ENCODE measurements at regions not wholly inside any gene's neighbourhood (a gene's known extent, or its start where the extent isn't known, plus 50 kb on each side); places are given as distances from the start of the nearest gene placed in this dataset.
"Not testable (repeated sequence)": the region's sequence is repeated elsewhere in the genome, so short reads cannot be mapped to it uniquely, and the experiment has no call there.

DNA sequence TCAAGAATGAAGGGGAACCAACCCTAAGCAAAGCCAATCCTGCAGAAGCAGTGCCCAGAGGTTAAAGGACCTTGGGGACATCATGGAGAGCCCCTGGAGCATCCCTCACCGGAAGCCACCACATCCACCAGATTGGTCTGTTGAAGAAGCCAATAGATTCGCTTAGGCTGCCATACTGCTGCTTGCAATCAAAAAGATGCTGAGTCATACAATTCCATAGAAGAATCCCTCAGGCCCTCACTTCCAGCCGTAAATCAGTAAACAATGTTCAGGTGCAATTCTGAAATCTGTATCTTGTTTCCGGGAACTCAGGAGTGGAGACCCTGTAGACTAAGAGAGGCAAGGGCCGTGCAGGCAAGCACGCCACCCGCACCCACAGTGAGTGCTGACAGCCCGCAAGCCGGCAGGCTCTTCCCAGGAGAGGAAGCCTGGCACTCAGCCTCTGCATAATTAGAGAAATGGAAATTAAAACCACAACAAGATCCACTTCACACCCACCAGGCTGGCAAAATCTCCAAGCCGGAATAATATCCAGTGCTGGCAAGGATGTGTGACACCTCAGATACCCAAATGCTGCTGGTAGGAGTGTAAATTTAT lies 156.4 kb upstream of the FOXD4L5 start:
- not testable (repeated sequence) for DNase-seq (ENCODE audit: low spot score); H3K27ac Mint-ChIP-seq; ATAC-seq; H3K4me3 Mint-ChIP-seq; H3K27me3 Mint-ChIP-seq; H3K4me1 Mint-ChIP-seq (ENCODE audit: low read depth in 2 of 2)
- peaks cover 20% of the 10 kb centered on the region for H3K36me3 Mint-ChIP-seq
- peaks cover 24% of the 10 kb centered on the region for H3K9me3 Mint-ChIP-seq

DNA sequence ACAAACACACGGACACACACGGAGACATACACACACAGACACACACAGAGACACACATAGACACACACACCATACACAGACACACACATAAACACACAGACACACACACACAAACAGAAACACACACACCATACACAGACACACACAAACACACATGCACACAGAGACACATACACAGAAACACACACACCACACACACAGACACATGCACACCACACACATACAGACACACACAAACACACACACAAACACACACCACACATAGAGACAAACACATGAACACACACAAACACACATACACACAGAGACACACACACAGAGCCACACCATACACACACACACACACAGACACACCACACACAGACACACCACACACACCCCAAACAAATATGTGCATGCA lies 152.7 kb upstream of the FOXD4L5 start:
- Mint-ChIP-seq H3K27ac (no peak overlapping the region), H3K27me3 (no peaks in the 10 kb centered on the region), H3K36me3 (peaks cover 26% of the 10 kb centered on the region), H3K4me1 (ENCODE audit: low read depth in 2 of 2) (peaks cover 4 to 8% of the 10 kb centered on the region in 2 donors), H3K9me3 (peaks cover 23% of the 10 kb centered on the region), H3K4me3 (no peak overlapping the region)
- ATAC-seq, result peak in 1 of 2 donors; percentile 28
- no peak for DNase-seq (ENCODE audit: low spot score)

DNA sequence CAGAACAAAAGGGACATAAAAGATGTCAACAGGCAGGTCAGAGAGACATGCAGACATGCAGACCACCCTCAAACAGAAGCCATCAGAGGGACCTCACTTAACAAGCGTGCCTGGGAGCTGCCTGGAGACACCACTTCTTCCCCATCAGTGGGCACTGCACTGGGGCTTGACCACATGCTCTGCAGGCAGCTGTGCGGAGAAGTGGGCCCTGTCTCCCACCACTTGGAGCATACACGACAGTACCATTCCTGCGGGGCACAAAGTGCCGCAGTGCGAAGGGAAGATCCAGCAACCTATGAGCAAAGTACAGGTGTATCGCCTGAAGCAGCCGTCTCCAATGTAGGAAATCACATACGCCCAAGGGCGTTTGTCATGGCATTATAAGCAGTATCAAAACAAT lies 150.5 kb upstream of the FOXD4L5 start:
- H3K36me3 Mint-ChIP-seq, result peaks cover 38% of the 10 kb centered on the region
- ATAC-seq (no peak), DNase-seq (ENCODE audit: low spot score) (no peak)
- peaks cover 27% of the 10 kb centered on the region for H3K9me3 Mint-ChIP-seq
- H3K4me3 Mint-ChIP-seq, result no peak overlapping the region
- H3K27me3 Mint-ChIP-seq, result no peaks in the 10 kb centered on the region
- H3K27ac Mint-ChIP-seq, result no peak overlapping the region
- H3K4me1 Mint-ChIP-seq (ENCODE audit: low read depth in 2 of 2), result peaks cover 10 to 15% of the 10 kb centered on the region in 2 donors

DNA sequence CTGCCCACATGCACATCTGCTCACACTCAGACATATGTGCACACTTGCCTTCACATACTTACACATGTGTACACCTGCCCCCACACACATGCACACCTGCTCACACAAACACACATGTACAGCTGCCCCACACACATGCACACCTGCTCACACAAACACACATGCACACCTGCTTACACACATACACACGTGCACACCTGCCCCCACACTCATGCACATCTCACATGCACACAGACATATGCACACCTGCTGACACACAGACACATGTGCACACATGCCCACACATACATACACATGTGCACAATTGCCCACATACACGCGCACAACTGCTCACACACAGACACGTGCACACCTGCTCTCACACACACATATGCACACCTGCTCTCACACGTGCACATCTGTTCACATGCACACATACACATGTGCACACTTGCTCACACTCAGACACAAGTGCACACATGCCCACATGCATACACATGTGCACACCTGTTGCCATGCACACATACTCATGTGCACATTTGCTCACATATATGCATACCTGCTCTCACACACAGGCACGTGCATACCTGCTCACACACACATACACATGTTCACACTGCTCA lies 147.8 kb upstream of the FOXD4L5 start:
- Mint-ChIP-seq H3K9me3 (peaks cover 22% of the 10 kb centered on the region), H3K4me1 (ENCODE audit: low read depth in 2 of 2) (peaks cover 10 to 13% of the 10 kb centered on the region in 2 donors), H3K27me3 (no peaks in the 10 kb centered on the region), H3K27ac (no peak overlapping the region), H3K4me3 (no peak overlapping the region), H3K36me3 (peaks cover 29% of the 10 kb centered on the region)
- DNase-seq (ENCODE audit: low spot score), result no peak
- no peak for ATAC-seq

DNA sequence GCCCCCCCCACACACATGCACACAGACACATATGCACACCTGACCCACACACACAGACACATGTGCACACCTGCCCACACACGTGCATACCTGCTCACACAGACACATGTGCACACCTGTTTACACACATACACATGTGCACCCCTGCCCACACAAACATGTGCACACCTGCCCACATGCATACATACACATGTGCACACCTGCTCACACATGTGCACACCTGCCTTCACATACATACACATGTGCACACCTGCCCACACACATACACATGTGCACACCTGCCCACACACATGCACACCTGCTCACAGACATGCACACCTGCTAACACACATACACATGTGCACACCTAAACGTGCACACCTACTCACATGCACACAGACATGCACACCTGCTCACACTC lies 147.0 kb upstream of the FOXD4L5 start:
- DNase-seq (ENCODE audit: low spot score), result no peak
- no peak for ATAC-seq
- peaks cover 24% of the 10 kb centered on the region for H3K36me3 Mint-ChIP-seq
- no peak overlapping the region for H3K4me3 Mint-ChIP-seq
- H3K27ac Mint-ChIP-seq, result no peak overlapping the region
- peaks cover 18% of the 10 kb centered on the region for H3K9me3 Mint-ChIP-seq
- peaks cover 10 to 11% of the 10 kb centered on the region in 2 donors for H3K4me1 Mint-ChIP-seq (ENCODE audit: low read depth in 2 of 2)
- no peaks in the 10 kb centered on the region for H3K27me3 Mint-ChIP-seq

DNA sequence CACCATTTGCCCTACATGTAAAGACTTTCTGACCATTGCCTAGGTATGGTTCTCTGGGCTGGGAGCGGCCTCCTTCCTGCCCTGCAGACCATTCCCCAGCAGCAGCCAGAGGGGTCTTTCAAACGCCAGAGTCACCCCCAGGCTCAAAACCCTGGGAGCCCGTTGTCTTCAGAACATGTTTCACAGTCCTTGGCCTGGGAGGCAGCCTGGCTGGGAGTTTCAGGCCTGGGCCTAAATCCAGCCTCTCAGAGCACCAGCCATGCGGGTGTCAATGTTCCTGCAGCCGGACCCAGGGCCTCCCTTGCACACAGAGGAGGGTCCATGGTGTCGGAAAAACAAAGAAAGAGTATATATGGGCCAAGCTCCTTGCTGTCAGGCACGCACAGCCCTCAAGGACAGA lies 145.2 kb upstream of the FOXD4L5 start:
- Mint-ChIP-seq H3K4me1 (ENCODE audit: low read depth in 2 of 2) (peaks cover 14 to 16% of the 10 kb centered on the region in 2 donors), H3K4me3 (no peak overlapping the region), H3K36me3 (peaks cover 24% of the 10 kb centered on the region), H3K9me3 (peaks cover 18% of the 10 kb centered on the region), H3K27ac (no peak overlapping the region), H3K27me3 (no peaks in the 10 kb centered on the region)
- DNase-seq (ENCODE audit: low spot score) (no peak), ATAC-seq (no peak)

DNA sequence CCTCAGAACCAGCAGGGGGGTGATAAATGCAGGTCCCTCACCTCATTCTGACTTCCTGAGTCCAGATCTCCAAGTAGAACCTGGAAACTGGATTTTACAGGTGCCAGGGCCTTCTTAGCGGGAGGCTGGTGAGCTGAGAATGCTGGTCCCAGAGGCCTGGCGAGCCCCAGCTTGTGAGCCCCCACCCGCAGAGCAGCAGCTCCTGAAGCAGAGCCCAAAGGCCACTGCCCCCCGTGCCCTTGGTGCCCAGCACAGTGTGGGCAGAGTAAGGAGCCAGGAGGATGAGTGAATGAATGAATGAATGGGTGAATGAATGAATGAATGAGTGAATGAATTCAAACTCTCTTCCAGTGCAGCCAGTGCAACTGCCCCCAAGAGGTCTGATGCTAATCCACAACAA lies 142.4 kb upstream of the FOXD4L5 start:
- H3K4me1 Mint-ChIP-seq (ENCODE audit: low read depth in 2 of 2), result peaks cover 12 to 13% of the 10 kb centered on the region in 2 donors
- peaks cover 20% of the 10 kb centered on the region for H3K36me3 Mint-ChIP-seq
- not testable (repeated sequence) for H3K27ac Mint-ChIP-seq; DNase-seq (ENCODE audit: low spot score); H3K4me3 Mint-ChIP-seq; H3K27me3 Mint-ChIP-seq; ATAC-seq
- peaks cover 15% of the 10 kb centered on the region for H3K9me3 Mint-ChIP-seq

DNA sequence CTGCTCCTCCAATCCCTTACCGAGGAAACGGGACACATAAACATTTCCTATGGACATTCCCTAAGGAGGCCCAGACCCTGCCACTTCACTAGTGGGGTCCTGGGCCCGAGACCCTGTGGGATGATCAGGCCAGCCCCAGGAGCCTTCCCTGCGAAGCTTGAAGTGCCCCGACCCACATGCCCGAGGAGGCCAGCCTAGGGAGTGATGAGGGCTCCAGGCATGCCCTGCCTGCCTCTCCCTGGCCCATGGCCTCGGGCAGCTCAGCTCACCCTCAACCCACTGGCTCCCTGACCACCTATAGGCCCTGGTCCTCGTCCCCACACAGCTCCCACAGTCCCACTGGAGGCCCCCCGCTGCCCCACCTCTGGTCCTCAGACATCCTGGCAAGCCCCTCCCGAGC lies 141.8 kb upstream of the FOXD4L5 start:
- H3K27me3 Mint-ChIP-seq; H3K4me1 Mint-ChIP-seq (ENCODE audit: low read depth in 2 of 2): not testable (repeated sequence)
- H3K9me3 Mint-ChIP-seq, result peaks cover 12% of the 10 kb centered on the region

DNA sequence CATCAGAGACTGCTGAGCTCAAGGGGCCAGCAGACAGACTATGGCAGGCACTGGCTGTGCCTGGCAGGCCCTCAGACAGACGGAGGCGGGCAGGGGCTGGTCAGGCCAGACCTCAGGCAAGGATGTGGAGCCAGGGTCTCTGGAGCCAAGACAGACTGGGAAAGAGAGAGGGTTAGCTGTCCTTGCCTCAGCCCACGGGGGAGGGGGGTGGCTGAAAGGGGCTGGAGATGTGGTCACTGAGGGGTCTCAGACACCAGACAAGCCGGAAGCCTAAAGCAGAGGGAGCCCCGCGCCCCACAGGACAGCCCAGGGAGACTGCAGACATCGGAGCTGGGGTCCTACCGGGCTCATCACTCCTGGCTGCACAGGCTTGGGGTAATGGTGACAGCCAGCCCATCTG lies 141.2 kb upstream of the FOXD4L5 start:
- Mint-ChIP-seq H3K27me3 (no peaks in the 10 kb centered on the region), H3K9me3 (peaks cover 18% of the 10 kb centered on the region), H3K4me1 (ENCODE audit: low read depth in 2 of 2) (peaks cover 10 to 14% of the 10 kb centered on the region in 2 donors), H3K4me3 (no peak overlapping the region), H3K36me3 (peaks cover 22% of the 10 kb centered on the region), H3K27ac (no peak overlapping the region)
- ATAC-seq (no peak), DNase-seq (ENCODE audit: low spot score) (no peak)

More for the DNA sequence above, 141.8 kb upstream of the FOXD4L5 start:
- peaks cover 19% of the 10 kb centered on the region for H3K36me3 Mint-ChIP-seq
- H3K4me3 Mint-ChIP-seq; DNase-seq (ENCODE audit: low spot score); ATAC-seq; H3K27ac Mint-ChIP-seq: not testable (repeated sequence)

DNA sequence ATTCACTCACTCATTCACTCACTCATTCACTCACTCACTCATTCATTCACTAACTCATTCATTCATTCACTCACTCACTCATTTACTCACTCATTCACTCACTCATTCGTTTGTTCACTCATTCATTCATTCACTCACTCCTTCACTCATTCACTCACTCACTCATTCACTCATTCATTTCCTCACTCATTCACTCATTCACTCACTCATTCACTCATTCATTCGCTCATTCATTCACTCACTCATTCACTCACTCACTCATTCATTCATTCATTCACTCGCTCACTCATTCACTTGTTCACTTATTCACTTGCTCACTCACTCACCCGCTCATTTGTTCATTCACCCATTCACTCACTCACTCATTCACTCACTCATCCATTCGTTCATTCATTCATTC lies 140.2 kb upstream of the FOXD4L5 start:
- H3K27ac Mint-ChIP-seq; ATAC-seq; H3K27me3 Mint-ChIP-seq; DNase-seq (ENCODE audit: low spot score): not testable (repeated sequence)
- Mint-ChIP-seq H3K4me3 (peak overlapping the region; percentile 7), H3K4me1 (ENCODE audit: low read depth in 2 of 2) (peaks cover 10 to 15% of the 10 kb centered on the region in 2 donors), H3K9me3 (peaks cover 20% of the 10 kb centered on the region), H3K36me3 (peaks cover 23% of the 10 kb centered on the region)

DNA sequence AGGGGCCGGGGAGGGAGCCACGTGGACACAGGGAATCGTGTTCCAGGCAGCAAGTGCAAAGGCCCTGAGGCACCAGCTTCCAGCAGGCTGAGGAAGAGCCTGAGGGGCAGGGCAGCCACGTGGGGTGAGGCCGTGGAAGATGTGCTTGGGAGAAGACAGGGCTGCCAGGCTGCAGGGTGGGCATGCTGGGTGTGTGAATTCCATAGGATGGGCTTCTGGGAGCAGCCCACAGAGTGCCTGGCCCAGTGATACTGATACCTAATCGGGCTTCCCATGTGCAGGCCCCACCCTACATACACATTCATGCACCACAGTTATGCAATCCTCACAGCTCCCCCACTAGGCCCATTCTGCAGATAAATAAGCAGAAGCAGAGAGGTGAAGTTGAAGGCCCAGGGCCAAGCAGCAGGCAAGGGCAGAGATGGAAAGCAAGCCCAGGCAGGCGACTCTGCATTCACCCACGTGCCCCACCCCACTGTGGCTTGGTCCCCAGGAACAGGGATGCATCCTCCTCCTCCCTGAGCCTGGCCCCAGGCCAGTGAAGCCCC lies 139.5 kb upstream of the FOXD4L5 start:
- Mint-ChIP-seq H3K4me1 (ENCODE audit: low read depth in 2 of 2) (peaks cover 10 to 15% of the 10 kb centered on the region in 2 donors), H3K36me3 (peaks cover 25% of the 10 kb centered on the region), H3K9me3 (peaks cover 23% of the 10 kb centered on the region)
- not testable (repeated sequence) for DNase-seq (ENCODE audit: low spot score); H3K27ac Mint-ChIP-seq; ATAC-seq; H3K4me3 Mint-ChIP-seq; H3K27me3 Mint-ChIP-seq

DNA sequence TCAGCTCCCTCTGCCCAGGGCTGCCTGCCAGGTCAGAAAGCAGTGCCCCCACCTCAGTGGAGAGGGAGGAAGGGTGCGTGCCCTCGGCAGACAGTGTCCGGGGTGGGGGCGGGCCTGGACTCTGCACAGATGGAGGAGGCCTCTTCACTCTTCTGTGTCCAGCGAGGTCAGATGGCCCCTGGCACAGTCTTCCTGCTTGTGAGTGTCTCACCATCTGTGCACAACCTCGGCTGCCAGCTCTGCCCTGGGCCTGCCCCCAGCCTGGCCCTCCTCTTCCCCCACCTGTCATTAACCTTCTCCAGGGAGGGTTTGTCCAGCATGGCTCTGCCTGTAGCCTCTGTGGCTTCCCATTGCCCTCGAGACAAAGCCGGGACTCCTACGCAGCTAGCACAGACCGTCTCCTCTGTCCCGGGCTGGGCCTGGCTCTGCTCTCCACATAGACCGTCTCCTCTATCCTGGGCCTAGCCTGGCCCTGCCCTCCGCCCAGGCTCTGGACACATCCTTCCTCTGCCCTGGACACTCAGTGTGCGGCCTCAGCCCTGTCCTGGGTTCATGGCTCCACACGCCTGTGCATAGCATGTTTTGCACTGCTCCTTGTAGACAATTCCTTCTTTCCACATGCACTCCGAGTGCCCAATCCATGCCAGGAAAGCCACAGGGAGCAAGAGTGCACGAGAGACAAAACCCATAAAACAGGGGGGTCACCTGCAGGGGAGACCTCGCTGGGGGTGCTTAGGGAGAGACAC lies 138.9 kb upstream of the FOXD4L5 start:
- H3K27me3 Mint-ChIP-seq; DNase-seq (ENCODE audit: low spot score); ATAC-seq; H3K4me3 Mint-ChIP-seq; H3K27ac Mint-ChIP-seq: not testable (repeated sequence)
- peaks cover 27% of the 10 kb centered on the region for H3K9me3 Mint-ChIP-seq
- H3K36me3 Mint-ChIP-seq, result peaks cover 31% of the 10 kb centered on the region
- peaks cover 10 to 15% of the 10 kb centered on the region in 2 donors for H3K4me1 Mint-ChIP-seq (ENCODE audit: low read depth in 2 of 2)

DNA sequence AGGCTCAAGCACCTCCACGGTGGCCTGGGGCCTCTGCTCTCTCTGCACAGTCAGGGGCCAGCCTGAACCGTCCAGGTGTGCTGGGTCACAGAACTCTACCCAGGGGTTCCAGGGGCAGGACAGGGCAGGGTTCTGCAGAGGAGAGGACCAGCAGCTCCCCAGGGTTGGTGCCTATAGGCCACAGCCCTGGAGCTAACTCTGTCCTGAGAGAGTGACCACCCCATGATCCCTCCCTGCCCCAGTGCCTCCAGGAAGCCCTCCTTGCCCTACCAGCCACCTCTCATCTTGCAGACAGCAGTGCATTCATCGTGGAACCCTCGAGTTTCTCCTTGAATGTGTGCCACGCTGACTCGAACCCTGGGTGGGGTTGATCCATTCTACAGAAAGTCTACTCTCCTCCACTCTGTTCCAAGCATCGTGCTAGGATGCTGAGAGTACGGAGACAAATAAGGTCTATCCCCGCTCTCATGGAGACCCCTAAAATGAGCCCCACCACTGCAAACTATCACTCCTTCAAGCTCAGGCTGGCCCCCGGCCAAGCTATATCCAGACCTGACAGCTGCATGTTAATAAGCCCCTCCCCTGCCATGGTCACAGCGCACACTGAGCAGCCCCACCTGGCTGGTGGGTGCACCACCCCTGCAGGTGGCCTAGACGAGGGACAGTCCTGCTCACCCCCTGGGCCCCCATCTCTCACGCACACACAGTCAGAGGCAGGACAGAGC lies 138.1 kb upstream of the FOXD4L5 start:
- Mint-ChIP-seq H3K36me3 (peaks cover 31% of the 10 kb centered on the region), H3K4me1 (ENCODE audit: low read depth in 2 of 2) (peaks cover 10 to 15% of the 10 kb centered on the region in 2 donors), H3K9me3 (peaks cover 29% of the 10 kb centered on the region)
- not testable (repeated sequence) for H3K27ac Mint-ChIP-seq; DNase-seq (ENCODE audit: low spot score); H3K27me3 Mint-ChIP-seq; H3K4me3 Mint-ChIP-seq
- peak in 1 of 2 donors; percentile 30 for ATAC-seq

All from natural killer cell treated with Interleukin-12 subunit alpha and Interleukin-12 subunit beta and Interleukin-15 and Interleukin-18, amount 100 ng/mL, for 72 hours (primary cell).